ENCODE measurements at regions not wholly inside any gene's neighbourhood (a gene's known extent, or its start where the extent isn't known, plus 50 kb on each side); places are given as distances from the start of the nearest gene placed in this dataset.

DNA sequence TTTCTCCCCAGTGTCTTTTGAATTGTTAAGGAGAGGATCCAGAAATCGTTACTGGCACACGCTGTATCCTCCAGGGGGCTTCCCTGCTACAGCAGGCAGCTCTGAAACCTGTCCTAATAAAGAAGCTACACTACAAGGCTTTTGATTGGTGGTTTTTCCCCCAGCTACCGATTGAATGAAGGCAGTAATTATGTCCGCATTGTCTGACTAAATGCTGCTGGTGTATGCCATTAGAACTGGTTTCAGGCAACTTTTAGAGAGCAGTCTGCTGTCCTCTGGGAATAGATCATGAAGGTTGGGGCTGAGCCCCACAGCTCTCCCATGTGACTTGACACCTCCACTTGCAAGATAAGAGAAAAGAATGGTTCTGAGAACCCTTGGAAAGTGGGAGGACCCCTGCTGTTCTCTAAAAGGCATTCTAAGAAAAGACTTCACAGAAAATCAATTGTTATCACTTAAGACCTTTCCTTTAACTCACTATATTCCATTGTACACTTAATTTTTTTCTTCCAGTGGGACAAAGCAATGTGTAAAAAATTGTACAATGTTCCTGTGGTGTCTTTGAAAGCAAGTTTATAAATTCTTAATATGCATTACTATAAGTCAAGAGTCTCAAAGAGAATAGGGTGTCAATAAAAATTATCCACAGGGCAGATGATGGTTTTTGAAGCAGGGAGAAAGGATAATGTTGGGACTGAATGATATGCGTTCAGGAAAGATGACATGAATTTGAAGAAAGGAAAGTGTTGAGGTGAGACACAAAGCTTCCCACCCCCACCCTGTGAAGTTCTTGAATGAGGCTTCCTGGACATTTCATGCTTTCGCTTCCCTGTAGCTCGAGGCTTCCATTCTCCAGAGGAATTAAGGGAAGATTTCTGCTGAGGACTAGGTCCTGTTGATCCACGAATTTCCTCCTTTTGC, 53.0 kb upstream of the DAZL start:
- H3K4me3 ChIP-seq = no peak overlapping the region
- H3K27ac ChIP-seq = no peak overlapping the region
- H3K36me3 ChIP-seq = no peaks in the 10 kb centered on the region
- no peaks in the 10 kb centered on the region for H3K4me1 ChIP-seq
- H3K9me3 ChIP-seq (replicated peaks) = no peaks in the 10 kb centered on the region
- no peaks in the 10 kb centered on the region for H3K27me3 ChIP-seq
- no peak for DNase-seq

DNA sequence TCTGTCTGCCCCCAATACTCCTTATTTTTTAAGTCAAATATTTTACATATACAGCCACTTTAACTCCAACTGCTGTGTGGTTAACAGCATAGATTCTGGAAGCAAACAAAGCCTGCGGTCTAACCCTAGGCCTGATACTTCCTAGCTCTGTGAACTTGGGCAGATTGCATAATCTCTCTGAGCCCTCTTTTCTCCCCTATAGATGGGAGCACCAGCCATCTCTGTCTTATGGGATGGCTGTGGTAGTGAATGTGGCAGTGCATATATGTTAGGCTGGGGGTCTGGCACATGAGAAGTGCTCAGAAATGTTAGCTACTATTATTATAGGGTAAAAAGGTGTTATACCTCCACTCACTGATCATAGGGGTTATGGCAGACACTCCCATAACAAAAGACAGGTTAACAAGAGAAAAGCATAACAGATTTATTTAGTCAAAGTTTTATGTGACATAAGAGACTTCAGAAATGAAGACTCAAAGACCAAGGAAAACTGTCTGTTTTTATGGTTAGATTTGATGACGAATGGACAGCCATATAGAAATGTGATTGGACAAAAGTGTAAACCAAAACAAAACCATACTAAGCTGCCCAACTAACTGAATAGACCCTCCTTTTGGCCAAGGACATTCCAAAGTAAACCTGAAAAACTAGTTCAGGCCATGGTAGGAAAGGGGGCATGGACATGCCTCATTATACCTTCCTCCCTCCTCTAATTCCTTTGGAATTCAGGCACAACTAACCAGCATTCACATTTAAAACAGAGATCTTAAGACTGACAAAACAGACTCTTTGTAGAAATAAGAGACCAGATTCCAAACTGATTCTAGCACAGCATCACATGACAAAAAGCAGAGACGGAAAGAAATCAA, 53.9 kb upstream of the DAZL start:
- H3K9me3 ChIP-seq (replicated peaks) = no peaks in the 10 kb centered on the region
- H3K27me3 ChIP-seq = no peaks in the 10 kb centered on the region
- H3K4me1 ChIP-seq = no peaks in the 10 kb centered on the region
- no peak for DNase-seq
- H3K4me3 ChIP-seq = no peak overlapping the region
- no peak overlapping the region for H3K27ac ChIP-seq
- H3K36me3 ChIP-seq = no peaks in the 10 kb centered on the region

DNA sequence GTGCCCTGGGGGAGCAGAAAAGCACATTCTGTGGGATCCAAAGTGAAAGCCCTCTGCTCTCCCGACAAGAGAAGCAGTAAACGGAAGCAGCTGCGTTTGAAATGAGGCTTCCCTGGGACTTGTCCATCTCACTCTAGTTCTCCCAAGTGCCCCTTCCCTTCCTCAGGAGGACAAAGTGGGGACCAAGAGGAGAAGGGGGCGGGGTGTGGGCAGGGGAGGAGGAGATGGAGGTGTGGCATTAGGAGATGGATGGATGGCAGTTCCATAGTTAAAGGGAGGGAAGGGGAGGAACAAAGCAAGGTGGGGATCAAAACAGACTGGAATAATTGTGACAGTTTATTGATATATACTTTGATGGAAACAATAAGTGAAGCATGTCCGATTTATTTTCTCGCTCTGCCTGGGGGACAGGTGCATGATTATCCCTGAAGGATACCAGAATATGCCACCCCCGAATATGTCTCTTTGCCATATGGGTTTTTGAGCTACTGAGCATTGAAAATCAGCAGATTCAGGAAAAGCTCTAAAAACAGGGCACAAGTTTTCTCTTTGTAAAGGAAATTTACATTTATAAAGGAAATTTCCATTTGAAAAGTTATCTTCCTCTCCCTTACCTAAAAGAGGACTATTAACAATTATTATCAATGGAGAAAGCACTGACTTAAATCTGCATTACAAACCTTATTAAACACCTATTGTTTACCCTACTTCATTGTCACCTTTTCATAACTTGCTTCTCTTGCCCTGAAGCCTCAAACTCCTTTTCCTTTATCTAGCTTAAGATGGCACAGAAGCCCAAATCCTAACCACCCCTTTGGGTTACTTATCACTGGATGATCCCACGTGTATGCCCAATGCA, 58.9 kb upstream of the DAZL start:
- H3K27ac ChIP-seq = no peak overlapping the region
- H3K9me3 ChIP-seq (replicated peaks) = no peaks in the 10 kb centered on the region
- no peaks in the 10 kb centered on the region for H3K27me3 ChIP-seq
- H3K4me3 ChIP-seq = no peak overlapping the region
- H3K36me3 ChIP-seq = no peaks in the 10 kb centered on the region
- peak; percentile 3 to 26 for DNase-seq
- H3K4me1 ChIP-seq = no peaks in the 10 kb centered on the region

DNA sequence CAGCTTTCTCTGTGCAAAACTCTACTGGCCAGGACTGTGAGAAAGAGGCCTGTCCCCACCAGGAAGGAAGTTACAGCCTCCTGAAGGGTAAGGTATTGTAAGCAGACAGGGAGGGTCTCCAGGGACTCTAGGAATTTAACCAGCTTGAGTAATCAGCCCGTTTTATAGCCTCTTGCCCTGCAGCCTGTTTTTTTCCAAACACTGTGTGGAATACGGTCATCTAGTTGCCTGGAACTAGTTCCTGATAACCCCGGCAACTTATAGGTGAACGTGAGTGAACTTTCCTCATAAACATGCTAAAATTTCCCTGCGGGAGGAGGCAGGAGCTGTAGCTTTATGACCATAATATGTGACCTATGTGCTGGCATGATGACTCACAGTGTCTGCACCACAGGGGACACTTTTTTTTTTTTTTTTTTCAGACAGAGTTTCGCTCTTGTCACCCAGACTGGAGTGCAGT, 60.1 kb upstream of the DAZL start:
- H3K9me3 ChIP-seq (replicated peaks) = no peaks in the 10 kb centered on the region
- no peak overlapping the region for H3K4me3 ChIP-seq
- peak in 1 of 2 experiments; percentile 9 for DNase-seq
- H3K4me1 ChIP-seq = no peaks in the 10 kb centered on the region
- H3K27me3 ChIP-seq = no peaks in the 10 kb centered on the region
- H3K36me3 ChIP-seq = no peaks in the 10 kb centered on the region
- H3K27ac ChIP-seq = no peak overlapping the region

DNA sequence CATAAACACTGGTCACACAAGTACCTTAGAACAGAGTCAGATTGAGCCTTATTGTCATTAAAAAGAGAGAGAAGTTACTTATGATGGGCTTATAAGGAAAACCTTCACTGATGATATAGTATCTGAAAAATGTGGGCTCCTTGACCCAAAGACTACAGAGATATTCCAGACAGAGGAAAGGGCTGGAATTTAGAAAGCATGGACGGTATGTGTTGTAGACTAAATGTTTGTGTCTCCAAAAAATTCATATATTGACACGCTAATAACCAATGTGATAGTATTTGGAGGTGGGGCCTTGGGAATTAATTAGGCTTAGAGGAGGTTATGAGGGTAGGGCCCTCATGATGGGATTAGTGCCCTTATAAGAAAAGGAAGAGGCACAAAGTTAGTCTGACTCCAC, 61.0 kb upstream of the DAZL start:
- Histone ChIP-seq H3K27me3 (no peaks in the 10 kb centered on the region), H3K4me1 (no peaks in the 10 kb centered on the region), H3K36me3 (no peaks in the 10 kb centered on the region), H3K4me3 (no peak overlapping the region), H3K27ac (no peak overlapping the region), H3K9me3 (replicated peaks) (no peaks in the 10 kb centered on the region)
- no peak for DNase-seq

DNA sequence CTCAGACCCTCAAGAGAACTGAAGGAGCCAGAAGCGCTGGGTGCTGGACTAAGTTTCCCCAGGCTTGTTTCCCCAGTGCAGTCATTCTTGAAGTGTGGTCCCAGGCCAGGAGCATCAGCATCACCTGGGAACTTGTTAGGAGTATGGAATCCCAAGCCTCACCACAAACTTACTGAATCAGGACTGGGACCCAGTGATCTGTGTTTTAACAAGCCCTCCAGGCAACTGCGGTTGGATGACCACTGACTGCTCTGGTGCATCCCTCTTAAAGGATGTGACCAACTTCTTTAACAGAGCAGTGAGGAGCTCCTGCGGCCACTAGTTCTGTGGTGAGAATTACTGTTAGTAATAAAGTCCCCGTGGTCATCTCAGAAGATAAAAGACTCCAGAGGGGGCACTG, 62.4 kb upstream of the DAZL start:
- Histone ChIP-seq H3K27me3 (no peaks in the 10 kb centered on the region), H3K9me3 (replicated peaks) (no peaks in the 10 kb centered on the region), H3K4me1 (no peaks in the 10 kb centered on the region), H3K36me3 (no peaks in the 10 kb centered on the region), H3K4me3 (no peak overlapping the region), H3K27ac (no peak overlapping the region)
- DNase-seq = no peak

DNA sequence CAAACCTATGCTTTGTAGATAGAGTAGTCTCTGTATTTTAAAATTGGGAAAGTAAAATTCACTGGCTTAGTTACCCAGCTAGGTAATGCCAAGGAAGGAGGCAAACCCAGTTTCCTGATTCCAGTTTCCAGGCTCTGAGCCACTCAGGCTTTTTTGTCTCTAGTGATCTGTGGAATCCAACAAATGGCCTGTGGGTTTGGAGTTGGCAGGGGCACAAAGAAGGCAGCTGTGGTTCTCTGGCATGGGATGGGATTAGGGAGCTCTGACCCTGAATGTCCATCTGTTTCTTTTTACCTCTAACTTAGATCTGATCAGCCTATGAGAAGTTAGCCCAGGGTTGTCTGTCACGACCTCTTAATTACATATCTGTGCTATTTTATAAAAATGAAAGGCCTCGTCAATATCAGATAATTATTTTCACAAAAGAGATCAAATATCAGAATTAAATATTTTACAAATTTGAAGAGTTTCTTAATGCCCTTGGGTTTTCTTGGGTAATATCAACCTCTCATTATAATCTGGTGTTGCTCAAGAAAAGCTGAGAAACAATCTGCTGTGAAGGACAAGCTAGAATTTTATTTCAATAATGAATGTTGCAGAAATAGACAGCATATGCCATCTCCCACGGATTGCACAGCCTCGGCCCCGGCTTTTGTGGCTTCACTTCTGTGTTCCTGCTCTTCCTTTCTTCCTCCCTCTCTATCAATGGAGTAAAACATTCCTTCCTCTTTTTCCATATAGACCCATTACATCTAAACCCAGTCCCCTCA, 63.7 kb upstream of the DAZL start:
- no peaks in the 10 kb centered on the region for H3K27me3 ChIP-seq
- no peaks in the 10 kb centered on the region for H3K4me1 ChIP-seq
- DNase-seq = peak; percentile 3 to 36

DNA sequence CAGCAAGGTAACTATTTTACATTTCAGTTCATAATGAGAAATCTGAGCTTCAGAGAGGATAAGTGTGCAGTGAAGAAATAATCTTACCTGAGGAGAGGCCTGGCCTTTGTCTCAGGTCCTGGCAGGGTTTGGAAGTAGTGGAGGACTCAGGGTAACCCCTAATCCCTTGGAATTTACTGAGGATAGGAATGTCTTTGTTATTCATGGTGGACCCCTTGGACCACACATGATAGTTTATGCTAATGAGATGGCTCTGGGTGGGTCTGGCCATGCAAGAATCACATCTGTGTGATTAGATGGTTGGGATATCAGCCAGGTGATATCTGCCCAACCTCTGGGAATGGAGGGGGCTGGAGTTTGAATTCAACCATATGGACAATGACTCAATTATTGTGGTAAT, 65.0 kb upstream of the DAZL start:
- H3K27me3 ChIP-seq = no peaks in the 10 kb centered on the region
- H3K27ac ChIP-seq = no peak overlapping the region
- no peak overlapping the region for H3K4me3 ChIP-seq
- H3K9me3 ChIP-seq (replicated peaks) = no peaks in the 10 kb centered on the region
- H3K36me3 ChIP-seq = no peaks in the 10 kb centered on the region
- H3K4me1 ChIP-seq = no peaks in the 10 kb centered on the region
- no peak for DNase-seq

More for the DNA sequence above, 63.7 kb upstream of the DAZL start:
- Histone ChIP-seq H3K36me3 (no peaks in the 10 kb centered on the region), H3K27ac (no peak overlapping the region), H3K4me3 (no peak overlapping the region), H3K9me3 (replicated peaks) (no peaks in the 10 kb centered on the region)

DNA sequence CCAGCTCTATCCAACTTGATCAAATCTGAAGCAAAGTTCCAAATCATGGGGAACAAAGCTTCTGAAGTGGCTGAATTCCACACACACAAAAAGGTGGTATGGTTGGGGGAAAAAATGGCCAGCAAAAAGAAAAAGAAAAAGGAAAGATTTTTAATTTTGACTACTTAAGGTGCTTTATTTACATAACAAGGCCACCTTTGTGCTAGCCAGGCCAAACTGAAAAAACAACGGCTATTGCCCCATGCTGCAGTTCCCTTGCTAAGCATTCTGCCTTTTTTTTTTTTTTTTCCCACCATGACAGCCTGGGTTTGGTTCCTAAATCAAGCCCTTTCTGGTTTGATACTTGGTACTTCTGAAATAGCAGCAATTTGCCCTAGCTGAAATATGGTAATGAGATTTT, 66.5 kb upstream of the DAZL start:
- H3K4me1 ChIP-seq = no peaks in the 10 kb centered on the region
- no peaks in the 10 kb centered on the region for H3K27me3 ChIP-seq
- no peaks in the 10 kb centered on the region; the same call in 1 of the 2 replicates for H3K9me3 ChIP-seq (replicated peaks)
- no peak overlapping the region for H3K4me3 ChIP-seq
- H3K36me3 ChIP-seq = no peaks in the 10 kb centered on the region
- H3K27ac ChIP-seq = no peak overlapping the region
- DNase-seq = no peak

DNA sequence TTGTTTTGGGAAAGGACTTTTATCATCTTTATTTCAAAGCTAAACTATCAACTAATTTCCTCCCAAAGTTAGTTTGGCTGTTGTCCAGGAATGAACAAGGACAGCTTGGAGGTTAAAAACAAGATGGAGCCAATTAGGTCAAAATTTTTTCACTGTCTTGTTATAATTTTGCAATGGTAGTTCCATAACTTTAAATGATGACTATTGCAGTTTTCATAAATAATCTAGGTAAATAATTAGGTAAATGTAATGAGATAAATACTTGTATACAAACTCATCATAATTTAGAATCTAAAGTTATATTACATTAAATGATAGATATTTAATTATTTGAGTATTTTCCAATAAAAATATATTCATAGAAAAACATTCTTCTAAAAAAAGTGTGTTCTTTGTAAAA, 68.3 kb upstream of the DAZL start:
- H3K27me3 ChIP-seq = no peaks in the 10 kb centered on the region
- DNase-seq = no peak
- no peaks in the 10 kb centered on the region; the same call in 1 of the 2 replicates for H3K9me3 ChIP-seq (replicated peaks)
- H3K4me3 ChIP-seq = no peak overlapping the region
- H3K36me3 ChIP-seq = no peaks in the 10 kb centered on the region
- H3K4me1 ChIP-seq = no peaks in the 10 kb centered on the region
- H3K27ac ChIP-seq = no peak overlapping the region

DNA sequence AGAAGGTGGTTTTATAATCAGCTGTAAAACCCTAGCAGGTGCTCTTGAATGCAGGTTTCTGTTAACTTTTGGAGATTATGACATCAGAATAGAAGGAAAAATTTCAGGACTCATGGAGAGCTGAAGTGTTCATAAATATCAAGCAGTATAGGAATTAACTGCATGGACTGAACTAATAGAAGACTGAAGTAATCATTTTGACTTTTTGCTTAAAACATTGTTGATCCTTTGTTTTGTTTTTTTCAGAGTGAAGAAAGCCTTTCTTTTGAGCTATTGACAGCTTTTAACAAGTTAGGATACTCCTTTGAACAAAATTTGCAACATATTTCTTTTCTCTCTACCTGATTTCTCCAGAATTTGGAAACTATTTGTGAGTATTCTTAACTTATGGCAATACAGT, 70.6 kb upstream of the DAZL start:
- Histone ChIP-seq H3K4me3 (no peak overlapping the region), H3K9me3 (replicated peaks) (no peaks in the 10 kb centered on the region; the same call in 1 of the 2 replicates), H3K27ac (no peak overlapping the region), H3K36me3 (no peaks in the 10 kb centered on the region), H3K4me1 (no peaks in the 10 kb centered on the region), H3K27me3 (no peaks in the 10 kb centered on the region)
- no peak for DNase-seq

DNA sequence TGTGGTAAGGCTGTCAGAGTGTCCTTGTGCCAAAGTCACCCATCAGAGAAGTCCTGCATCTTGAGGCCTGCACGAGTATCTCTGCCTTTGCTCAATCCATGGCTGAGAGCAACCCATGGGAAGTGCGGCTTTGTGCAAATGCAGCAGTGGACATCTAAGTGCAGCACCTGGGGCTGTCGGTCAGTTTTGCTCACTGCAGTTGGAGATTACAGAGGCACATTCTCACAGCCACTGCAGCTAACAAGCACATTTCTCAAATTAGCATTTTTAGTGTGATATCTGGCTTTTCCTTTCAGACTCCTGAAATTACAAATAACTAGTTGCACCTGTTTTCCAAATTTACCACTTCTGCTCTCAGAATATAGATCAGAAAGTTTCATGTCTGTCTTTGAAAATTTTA, 81.5 kb upstream of the DAZL start:
- Histone ChIP-seq H3K36me3 (no peaks in the 10 kb centered on the region), H3K27me3 (no peaks in the 10 kb centered on the region), H3K4me1 (no peaks in the 10 kb centered on the region), H3K9me3 (replicated peaks) (no peaks in the 10 kb centered on the region), H3K27ac (no peak overlapping the region), H3K4me3 (no peak overlapping the region)
- DNase-seq = peak; percentile 30 to 60

DNA sequence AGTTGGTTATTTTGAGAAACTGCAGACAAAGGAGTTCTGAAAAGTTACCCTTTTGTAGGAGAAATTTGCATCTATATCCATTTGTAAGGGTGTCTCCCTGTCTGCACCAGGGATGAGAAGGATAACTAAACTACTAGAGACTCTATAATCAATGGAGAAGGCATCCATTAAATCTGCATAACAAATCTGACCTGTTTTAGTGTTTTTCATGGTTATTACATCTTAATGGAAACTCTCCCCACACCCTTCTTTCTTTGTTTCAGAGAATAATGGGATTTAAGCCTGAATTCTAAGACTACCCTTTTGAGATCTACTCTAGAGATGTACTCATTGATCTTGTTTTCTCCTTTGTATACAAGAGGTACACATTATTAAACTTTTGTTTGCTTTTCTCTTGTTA, 82.0 kb upstream of the DAZL start:
- no peak for DNase-seq
- no peaks in the 10 kb centered on the region for H3K36me3 ChIP-seq
- H3K27me3 ChIP-seq = no peaks in the 10 kb centered on the region
- no peak overlapping the region for H3K27ac ChIP-seq
- H3K9me3 ChIP-seq (replicated peaks) = no peaks in the 10 kb centered on the region
- H3K4me3 ChIP-seq = no peak overlapping the region
- no peaks in the 10 kb centered on the region for H3K4me1 ChIP-seq

Measured in SJCRH30 (cell line).